GM19438 (cell line): ENCODE measurements at regions not wholly inside any gene's neighbourhood (a gene's known extent, or its start where the extent isn't known, plus 50 kb on each side); places are given as distances from the start of the nearest gene placed in this dataset.

ENCODE experiments used
- ATAC-seq: cut with Tn5 transposase; IDR thresholded peaks from one replicate; pipeline ENCODE4 v1.9.1; 2021; ENCODE audit warnings: low read depth; ENCODE audit not compliant: unreplicated experiment

- ATAC-seq: no peak
Observed at GRCh38 chr7:68537774-68538071, 1060.6 kb upstream of the AUTS2 start.

- ATAC-seq: no peak
Observed at GRCh38 chr7:68542831-68543230, 1055.4 kb upstream of the AUTS2 start.

GRCh38 chr7:68544851-68545250 lies 1053.4 kb upstream of the AUTS2 start:
- ATAC-seq: no peak

- no peak for ATAC-seq
Observed at GRCh38 chr7:68547181-68547580, 1051.1 kb upstream of the AUTS2 start.

- ATAC-seq: no peak
Observed at GRCh38 chr7:68547799-68548198, 1050.5 kb upstream of the AUTS2 start.

- ATAC-seq: no peak
Observed at GRCh38 chr7:68550027-68550426, 1048.2 kb upstream of the AUTS2 start.

GRCh38 chr7:68550635-68551034 lies 1047.6 kb upstream of the AUTS2 start:
- no peak for ATAC-seq

GRCh38 chr7:68556537-68556936 lies 1041.7 kb upstream of the AUTS2 start:
- no peak for ATAC-seq

GRCh38 chr7:68559518-68559917 lies 1038.8 kb upstream of the AUTS2 start:
- ATAC-seq: no peak

GRCh38 chr7:68562323-68562899 lies 1035.9 kb upstream of the AUTS2 start:
- ATAC-seq: no peak

- ATAC-seq: no peak
Observed at GRCh38 chr7:68564306-68565135, 1033.8 kb upstream of the AUTS2 start.

GRCh38 chr7:68571286-68571685 lies 1027.0 kb upstream of the AUTS2 start:
- ATAC-seq: no peak

GRCh38 chr7:68573271-68574005 lies 1024.8 kb upstream of the AUTS2 start:
- no peak for ATAC-seq

- ATAC-seq: no peak
Observed at GRCh38 chr7:68576366-68576765, 1021.9 kb upstream of the AUTS2 start.

- ATAC-seq: no peak
Observed at GRCh38 chr7:68581417-68581816, 1016.9 kb upstream of the AUTS2 start.

- ATAC-seq: no peak
Observed at GRCh38 chr7:68587599-68587998, 1010.7 kb upstream of the AUTS2 start.

- no peak for ATAC-seq
Observed at GRCh38 chr7:68601826-68602225, 996.4 kb upstream of the AUTS2 start.

GRCh38 chr7:68604541-68604940 lies 993.7 kb upstream of the AUTS2 start:
- no peak for ATAC-seq

GRCh38 chr7:68610701-68611100 lies 987.6 kb upstream of the AUTS2 start:
- no peak for ATAC-seq

GRCh38 chr7:68613405-68613804 lies 984.9 kb upstream of the AUTS2 start:
- ATAC-seq: no peak

GRCh38 chr7:68613897-68614296 lies 984.4 kb upstream of the AUTS2 start:
- ATAC-seq: no peak

- ATAC-seq: no peak
Observed at GRCh38 chr7:68619526-68619925, 978.7 kb upstream of the AUTS2 start.
